Endothelial cell of umbilical vein (primary cell): ENCODE measurements at regions not wholly inside any gene's neighbourhood (a gene's known extent, or its start where the extent isn't known, plus 50 kb on each side); places are given as distances from the start of the nearest gene placed in this dataset.

ENCODE experiments used
- BruUV-seq: library from RNA; stranded (reverse); fragments of 400-500 nt; replicated peaks from 2 replicates; lab custom pipeline; 2021; lab: Mats Ljungman, UMichigan
- CTCF ChIA-PET: fragments of 300-600, 350-600 bp; sonication (Branson Sonifier 250); formaldehyde crosslinking; loops from one replicate; lab custom pipeline; 2021; ENCODE audit warnings: antibody characterized with exemption, inconsistent platforms; lab: Charles Lee
- POLR2A ChIA-PET: fragments of 300-600, 350-600 bp; sonication (Branson Sonifier 250); formaldehyde crosslinking; loops from one replicate; lab custom pipeline; 2021; ENCODE audit warnings: antibody characterized with exemption, inconsistent platforms; lab: Charles Lee
- DNase-seq: peaks from one replicate; pipeline ENCODE4 v3.0.0-alpha.2; 2011; ENCODE audit warnings: low read depth, low spot score
- FAIRE-seq: peaks from 2 replicates; lab custom pipeline; 2011; peaks lifted over from hg19 to GRCh38; lab: Jason Lieb, UNC
- H2AFZ ChIP-seq: 2 replicates; pipeline ENCODE4 v1.6.0; 2012; ENCODE audit warnings: low read depth, low read length, control low read depth, inconsistent platforms
- H3K27ac ChIP-seq: 2 replicates; pipeline ENCODE4 v1.5.1; 2011; ENCODE audit warnings: low read depth, mild to moderate bottlenecking, control low read depth, low read length, moderate library complexity; ENCODE audit not compliant: insufficient read depth
- H3K27me3 ChIP-seq, 2 experiments: 2 replicates each; pipeline versions ENCODE4 v1.6.0 to v1.6.1; 2011; ENCODE audit warnings: low read length in 2 of 2, mixed read lengths in 1 of 2; ENCODE audit not compliant: control insufficient read depth in 2 of 2, insufficient read depth in 2 of 2
- H3K36me3 ChIP-seq, 2 experiments: 2 replicates in 1 of 2; 3 replicates in 1 of 2; pipeline ENCODE4 v1.5.1; 2011; ENCODE audit warnings: low read length in 2 of 2, mild to moderate bottlenecking in 1 of 2, moderate library complexity in 1 of 2; ENCODE audit not compliant: control insufficient read depth in 2 of 2, insufficient read depth in 2 of 2; ENCODE audit errors: extremely low read depth in 1 of 2
- H3K4me1 ChIP-seq: 3 replicates; pipeline ENCODE4 v1.5.1; 2011; ENCODE audit warnings: mild to moderate bottlenecking, low read length; ENCODE audit not compliant: control insufficient read depth, insufficient read depth; ENCODE audit errors: extremely low read depth
- H3K4me2 ChIP-seq: 2 replicates; pipeline ENCODE4 v1.6.1; 2011; ENCODE audit warnings: low read length, control low read depth, mixed read lengths; ENCODE audit not compliant: insufficient read depth
- H3K4me3 ChIP-seq, 3 experiments: fragments of 200-600 bp in 1 of 3; sonication (generic), shearing (Covaris generic) in 1 of 3; replicated peaks in 1 of 3; 2 replicates each; pipeline ENCODE4 v1.5.1; 2011 to 2016; ENCODE audit warnings: control low read depth in 3 of 3, low read length in 3 of 3, mild to moderate bottlenecking in 2 of 3, inconsistent platforms in 1 of 3, low read depth in 1 of 3, moderate library complexity in 1 of 3; ENCODE audit not compliant: insufficient read depth in 1 of 3
- H3K79me2 ChIP-seq: 2 replicates; pipeline ENCODE4 v1.6.0; 2012; ENCODE audit warnings: low read length, inconsistent platforms; ENCODE audit not compliant: control insufficient read depth, insufficient read depth
- H3K9ac ChIP-seq: replicated peaks from 2 replicates; pipeline ENCODE3; 2011; ENCODE audit warnings: low read length, control low read depth; ENCODE audit not compliant: insufficient read depth; ENCODE audit errors: extremely low read depth
- H3K9me1 ChIP-seq: replicated peaks from 3 replicates; pipeline ENCODE4 v1.6.0; 2011; ENCODE audit warnings: mild to moderate bottlenecking, low read length; ENCODE audit not compliant: control insufficient read depth, insufficient read depth; ENCODE audit errors: extremely low read depth
- H3K9me3 ChIP-seq: replicated peaks from 2 replicates; pipeline ENCODE4 v1.5.1; 2012; ENCODE audit warnings: low read length, inconsistent platforms; ENCODE audit not compliant: control insufficient read depth, insufficient read depth
- H4K20me1 ChIP-seq: replicated peaks from 2 replicates; pipeline ENCODE3; 2011; ENCODE audit warnings: mild to moderate bottlenecking, low read length; ENCODE audit not compliant: control insufficient read depth, insufficient read depth; ENCODE audit errors: extremely low read depth
- EZH2 ChIP-seq: IDR thresholded peaks from 2 replicates; pipeline ENCODE4 v1.6.1; 2012; ENCODE audit warnings: borderline replicate concordance, low read depth, mild to moderate bottlenecking, moderate library complexity, low read length, inconsistent platforms; ENCODE audit not compliant: severe bottlenecking
- FOS ChIP-seq: IDR thresholded peaks from 2 replicates; pipeline ENCODE4 v1.6.1; 2011; ENCODE audit warnings: mild to moderate bottlenecking, low read length, moderate library complexity, borderline replicate concordance; ENCODE audit not compliant: insufficient read depth
- GATA2 ChIP-seq: IDR thresholded peaks from 2 replicates; pipeline ENCODE4 v1.7.0; 2011; ENCODE audit warnings: low read depth, mild to moderate bottlenecking, moderate library complexity, mixed read lengths, low read length; ENCODE audit not compliant: insufficient read length, insufficient read depth
- dilution Hi-C: fragments of 300-500 bp; cut with MboI; formaldehyde crosslinking; loops from one replicate; pipeline ENCODE4 v1.15.0; 2019; ENCODE audit warnings: low sequenced_read_pairs; ENCODE audit not compliant: extremely low pct_ligation_motif_present
- intact Hi-C: fragments of 100-400 bp; cut with micrococcal nuclease; formaldehyde crosslinking; loops from one replicate; pipeline ENCODE4 v1.10.0; 2022
- TF ChIP-seq, protein P1 (sequence below), 2 donors: IDR thresholded peaks; 1 replicate in 1 of 2; 2 replicates in 1 of 2; pipeline ENCODE4 v1.5.1; 2011; ENCODE audit warnings: low read length in 2 of 2, mild to moderate bottlenecking in 2 of 2, moderate library complexity in 2 of 2, control low read depth in 1 of 2, inconsistent platforms in 1 of 2, low read depth in 1 of 2; ENCODE audit not compliant: insufficient read depth in 1 of 2; ENCODE audit errors: extremely low read depth in 1 of 2
- TF ChIP-seq, protein P2 (sequence below): IDR thresholded peaks from 2 replicates; pipeline ENCODE4 v1.6.1; 2011; ENCODE audit not compliant: insufficient read depth, insufficient read length

DNA sequence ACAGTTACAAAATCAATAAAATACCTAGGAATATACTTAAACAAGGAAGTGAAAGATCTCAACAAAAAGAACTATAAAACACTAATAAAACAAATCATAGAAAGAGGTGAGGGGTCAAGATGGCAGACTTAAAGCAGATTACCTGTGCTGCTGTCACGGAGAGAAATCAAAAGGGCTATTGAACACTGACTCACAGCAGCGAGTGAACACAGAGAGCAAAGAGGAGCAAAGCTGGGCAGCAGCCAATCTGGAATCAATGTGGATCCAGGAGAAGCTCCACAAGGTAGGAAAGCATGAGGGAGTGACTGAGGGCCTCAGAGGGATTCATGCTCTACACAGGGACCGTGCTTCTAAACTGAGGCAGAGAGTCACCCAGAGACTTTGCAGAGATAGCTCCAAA, 562.0 kb upstream of the SEMA3D start:
- BruUV-seq, result no TSS peak
- dilution Hi-C loops, result no loop called here
- POLR2A ChIA-PET, result no interaction called here

DNA sequence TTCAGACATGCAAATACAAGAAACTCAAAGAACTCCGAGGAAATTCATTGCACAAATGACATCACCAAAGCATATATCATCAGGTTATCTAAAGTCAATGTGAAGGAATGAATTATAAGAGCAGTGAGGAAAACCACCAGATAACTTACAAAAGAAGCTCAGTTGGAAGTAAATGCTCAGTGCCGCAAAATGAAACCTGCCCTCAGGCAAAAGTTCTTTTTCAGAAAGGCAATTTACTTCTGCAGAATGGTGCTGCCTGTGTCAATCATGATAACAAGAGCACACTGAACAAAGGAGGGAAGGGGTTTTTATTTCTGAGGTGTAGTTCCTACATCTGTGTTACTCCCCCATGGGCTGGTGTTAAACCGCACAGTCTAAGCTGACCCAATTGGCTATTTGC, 550.6 kb upstream of the SEMA3D start:
- no peaks in the 10 kb centered on the region for H3K4me1 ChIP-seq
- no peak overlapping the region for H2AFZ ChIP-seq
- no peaks in the 10 kb centered on the region for H3K27me3 ChIP-seq
- POLR2A ChIA-PET, result no interaction called here
- no peaks in the 10 kb centered on the region for H3K79me2 ChIP-seq
- CTCF ChIA-PET, result interaction anchor here (1.4 kb wide), 1 partner anchor 12 kb away, joined by 7 read pairs; no protein-coding TSS in a partner anchor
- FAIRE-seq (peak; percentile 18), DNase-seq (no peak)
- intact Hi-C loops (no loop called here), dilution Hi-C loops (no loop called here)
- no peak overlapping the region for H3K4me3 ChIP-seq
- BruUV-seq, result no TSS peak
- no peak overlapping the region for H3K4me2 ChIP-seq
- no peaks in the 10 kb centered on the region for H3K9me3 ChIP-seq
- no peak overlapping the region for H3K27ac ChIP-seq
- H3K9ac ChIP-seq, result no peak overlapping the region
- H3K36me3 ChIP-seq, result no peaks in the 10 kb centered on the region
- H4K20me1 ChIP-seq, result no peaks in the 10 kb centered on the region
- no peak for TF ChIP-seq EZH2
- TF ChIP-seq, protein P1, sequence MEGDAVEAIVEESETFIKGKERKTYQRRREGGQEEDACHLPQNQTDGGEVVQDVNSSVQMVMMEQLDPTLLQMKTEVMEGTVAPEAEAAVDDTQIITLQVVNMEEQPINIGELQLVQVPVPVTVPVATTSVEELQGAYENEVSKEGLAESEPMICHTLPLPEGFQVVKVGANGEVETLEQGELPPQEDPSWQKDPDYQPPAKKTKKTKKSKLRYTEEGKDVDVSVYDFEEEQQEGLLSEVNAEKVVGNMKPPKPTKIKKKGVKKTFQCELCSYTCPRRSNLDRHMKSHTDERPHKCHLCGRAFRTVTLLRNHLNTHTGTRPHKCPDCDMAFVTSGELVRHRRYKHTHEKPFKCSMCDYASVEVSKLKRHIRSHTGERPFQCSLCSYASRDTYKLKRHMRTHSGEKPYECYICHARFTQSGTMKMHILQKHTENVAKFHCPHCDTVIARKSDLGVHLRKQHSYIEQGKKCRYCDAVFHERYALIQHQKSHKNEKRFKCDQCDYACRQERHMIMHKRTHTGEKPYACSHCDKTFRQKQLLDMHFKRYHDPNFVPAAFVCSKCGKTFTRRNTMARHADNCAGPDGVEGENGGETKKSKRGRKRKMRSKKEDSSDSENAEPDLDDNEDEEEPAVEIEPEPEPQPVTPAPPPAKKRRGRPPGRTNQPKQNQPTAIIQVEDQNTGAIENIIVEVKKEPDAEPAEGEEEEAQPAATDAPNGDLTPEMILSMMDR (IDR thresholded peaks at IDR 0.05; ENCODE audit: extremely low read depth in 1 of 2, insufficient read depth in 1 of 2, low read depth in 1 of 2, low read length in 2 of 2), result no peak
- no peaks in the 10 kb centered on the region for H3K9me1 ChIP-seq

More for the DNA sequence above, 562.0 kb upstream of the SEMA3D start:
- DNase-seq (no peak), FAIRE-seq (no peak)
- Histone ChIP-seq H3K9me1 (no peaks in the 10 kb centered on the region), H4K20me1 (no peaks in the 10 kb centered on the region), H3K4me2 (no peak overlapping the region), H3K4me1 (no peaks in the 10 kb centered on the region), H3K4me3 (no peak overlapping the region), H2AFZ (no peak overlapping the region), H3K36me3 (no peaks in the 10 kb centered on the region), H3K27ac (no peak overlapping the region), H3K27me3 (peaks cover 2 to 5% of the 10 kb centered on the region in 2 experiments), H3K9me3 (no peaks in the 10 kb centered on the region), H3K79me2 (no peaks in the 10 kb centered on the region), H3K9ac (no peak overlapping the region)
- CTCF ChIA-PET, result interaction anchor here (0.6 to 2.9 kb wide), 17 partner anchors 12 to 1812 kb away, joined by 3 to 30 read pairs (median 3); partner anchors contain the start of gene SEMA3D
- intact Hi-C loops, result no loop called here
- TF ChIP-seq, protein P2, sequence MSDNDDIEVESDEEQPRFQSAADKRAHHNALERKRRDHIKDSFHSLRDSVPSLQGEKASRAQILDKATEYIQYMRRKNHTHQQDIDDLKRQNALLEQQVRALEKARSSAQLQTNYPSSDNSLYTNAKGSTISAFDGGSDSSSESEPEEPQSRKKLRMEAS, result no peak
- TF ChIP-seq EZH2 (no peak), FOS (no peak), GATA2 (no peak)
